CD8-positive, alpha-beta memory T cell (primary cell): ENCODE measurements at regions not wholly inside any gene's neighbourhood (a gene's known extent, or its start where the extent isn't known, plus 50 kb on each side); places are given as distances from the start of the nearest gene placed in this dataset.

ENCODE experiments used
- CTCF ChIA-PET: fragments of 350-600 bp; sonication (Branson Sonifier 250); formaldehyde crosslinking; loops from one replicate; lab custom pipeline; 2021; ENCODE audit warnings: antibody characterized with exemption; lab: Charles Lee
- POLR2A ChIA-PET: fragments of 350-600 bp; sonication (Branson Sonifier 250); formaldehyde crosslinking; loops from one replicate; lab custom pipeline; 2021; ENCODE audit warnings: antibody characterized with exemption; lab: Charles Lee
- DNase-seq, 5 donors: peaks; one replicate each; pipeline versions ENCODE4 v3.0.0 to v3.0.0-alpha.2; 2020 to 2022; ENCODE audit warnings: mixed read lengths in 1 of 5
- H3K27ac ChIP-seq: one replicate; pipeline ENCODE4 v1.7.0; 2013; ENCODE audit warnings: low read depth, mild to moderate bottlenecking, low read length, moderate library complexity
- H3K27me3 ChIP-seq: 2 replicates; pipeline ENCODE4 v1.7.0; 2013; ENCODE audit warnings: low read length, mild to moderate bottlenecking; ENCODE audit not compliant: insufficient read depth, poor library complexity, severe bottlenecking
- H3K36me3 ChIP-seq: 2 replicates; pipeline ENCODE4 v1.7.0; 2013; ENCODE audit warnings: mild to moderate bottlenecking, low read length, moderate library complexity; ENCODE audit not compliant: insufficient read depth
- H3K4me1 ChIP-seq: 2 replicates; pipeline ENCODE4 v1.7.0; 2013; ENCODE audit warnings: mild to moderate bottlenecking, low read length, moderate library complexity; ENCODE audit not compliant: insufficient read depth
- H3K4me3 ChIP-seq: 2 replicates; pipeline ENCODE4 v1.7.0; 2013; ENCODE audit warnings: mild to moderate bottlenecking, low read length
- H3K9me3 ChIP-seq: 2 replicates; pipeline ENCODE4 v1.7.0; 2013; ENCODE audit warnings: mild to moderate bottlenecking, low read length
- H3K27ac Mint-ChIP-seq, 8 donors: one replicate each; pipeline ENCODE4 v1.8.0; 2020 to 2021; ENCODE audit warnings: mixed read lengths in 8 of 8, mild to moderate bottlenecking in 6 of 8, inconsistent platforms in 3 of 8, moderate library complexity in 3 of 8
- H3K27me3 Mint-ChIP-seq, 2 donors: one replicate each; pipeline ENCODE4 v1.8.0; 2020 to 2021; ENCODE audit warnings: mixed read lengths in 2 of 2, mild to moderate bottlenecking in 1 of 2, moderate library complexity in 1 of 2
- H3K36me3 Mint-ChIP-seq, 3 donors: one replicate each; pipeline ENCODE4 v1.8.0; 2020 to 2021; ENCODE audit warnings: mixed read lengths in 3 of 3, inconsistent platforms in 1 of 3, mild to moderate bottlenecking in 1 of 3
- H3K4me1 Mint-ChIP-seq, 3 donors: one replicate each; pipeline ENCODE4 v1.8.0; 2020 to 2021; ENCODE audit warnings: mixed read lengths in 3 of 3, inconsistent platforms in 1 of 3, mild to moderate bottlenecking in 1 of 3
- H3K4me3 Mint-ChIP-seq, 7 donors: one replicate each; pipeline ENCODE4 v1.8.0; 2020 to 2021; ENCODE audit warnings: mixed read lengths in 7 of 7, mild to moderate bottlenecking in 6 of 7, moderate library complexity in 4 of 7, inconsistent platforms in 2 of 7
- H3K9me3 Mint-ChIP-seq, 5 donors: one replicate each; pipeline ENCODE4 v1.8.0; 2020 to 2022; ENCODE audit warnings: mixed read lengths in 5 of 5, mild to moderate bottlenecking in 3 of 5, moderate library complexity in 2 of 5, inconsistent platforms in 1 of 5

GRCh38 chr5:125321654-125322053, 575.2 kb upstream of the ZNF608 start:
- peak overlapping the region in 1 of 8 donors; percentile 62 for H3K27ac Mint-ChIP-seq
- ChIA-PET CTCF (no interaction called here), POLR2A (no interaction called here)
- H3K27me3 ChIP-seq: no peaks in the 10 kb centered on the region
- no peaks in the 10 kb centered on the region for H3K27me3 Mint-ChIP-seq
- no peak for DNase-seq
- no peaks in the 10 kb centered on the region for H3K4me1 Mint-ChIP-seq
- H3K4me3 ChIP-seq: no peak overlapping the region
- no peaks in the 10 kb centered on the region for H3K4me1 ChIP-seq
- H3K4me3 Mint-ChIP-seq: no peak overlapping the region
- H3K9me3 Mint-ChIP-seq: peaks cover 0 to 16% (median 3%) of the 10 kb centered on the region in 5 donors
- no peaks in the 10 kb centered on the region for H3K36me3 Mint-ChIP-seq
- H3K36me3 ChIP-seq: no peaks in the 10 kb centered on the region
- no peak overlapping the region for H3K27ac ChIP-seq
- H3K9me3 ChIP-seq: no peaks in the 10 kb centered on the region

DNA sequence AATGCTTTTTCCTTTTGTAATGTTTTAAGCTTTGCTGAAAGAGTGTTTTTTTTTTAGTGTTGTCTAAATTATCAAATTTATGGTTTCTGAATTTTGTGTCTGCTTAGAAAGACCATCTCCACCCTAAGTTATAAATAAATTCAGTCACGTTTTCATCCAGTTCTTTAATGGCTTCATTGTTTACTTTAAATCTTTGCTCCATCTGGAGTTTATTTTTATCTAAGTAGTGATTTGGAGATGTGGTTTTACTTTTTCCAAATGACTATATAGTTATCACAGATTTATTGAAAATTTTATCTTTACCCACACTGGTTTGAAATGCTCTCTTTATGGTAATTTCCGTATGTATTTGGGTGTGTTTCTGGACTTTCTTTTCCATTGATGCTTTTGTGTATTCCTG, 577.2 kb upstream of the ZNF608 start:
- H3K36me3 Mint-ChIP-seq: no peaks in the 10 kb centered on the region
- Histone ChIP-seq H3K36me3 (no peaks in the 10 kb centered on the region), H3K4me3 (no peak overlapping the region), H3K9me3 (no peaks in the 10 kb centered on the region), H3K4me1 (no peaks in the 10 kb centered on the region), H3K27me3 (no peaks in the 10 kb centered on the region), H3K27ac (no peak overlapping the region)
- no peaks in the 10 kb centered on the region for H3K4me1 Mint-ChIP-seq
- no peak overlapping the region for H3K27ac Mint-ChIP-seq
- no peaks in the 10 kb centered on the region for H3K27me3 Mint-ChIP-seq
- peaks cover 0 to 25% (median 5%) of the 10 kb centered on the region in 5 donors for H3K9me3 Mint-ChIP-seq
- CTCF ChIA-PET: no interaction called here
- POLR2A ChIA-PET: no interaction called here
- no peak overlapping the region for H3K4me3 Mint-ChIP-seq
- DNase-seq: no peak

DNA sequence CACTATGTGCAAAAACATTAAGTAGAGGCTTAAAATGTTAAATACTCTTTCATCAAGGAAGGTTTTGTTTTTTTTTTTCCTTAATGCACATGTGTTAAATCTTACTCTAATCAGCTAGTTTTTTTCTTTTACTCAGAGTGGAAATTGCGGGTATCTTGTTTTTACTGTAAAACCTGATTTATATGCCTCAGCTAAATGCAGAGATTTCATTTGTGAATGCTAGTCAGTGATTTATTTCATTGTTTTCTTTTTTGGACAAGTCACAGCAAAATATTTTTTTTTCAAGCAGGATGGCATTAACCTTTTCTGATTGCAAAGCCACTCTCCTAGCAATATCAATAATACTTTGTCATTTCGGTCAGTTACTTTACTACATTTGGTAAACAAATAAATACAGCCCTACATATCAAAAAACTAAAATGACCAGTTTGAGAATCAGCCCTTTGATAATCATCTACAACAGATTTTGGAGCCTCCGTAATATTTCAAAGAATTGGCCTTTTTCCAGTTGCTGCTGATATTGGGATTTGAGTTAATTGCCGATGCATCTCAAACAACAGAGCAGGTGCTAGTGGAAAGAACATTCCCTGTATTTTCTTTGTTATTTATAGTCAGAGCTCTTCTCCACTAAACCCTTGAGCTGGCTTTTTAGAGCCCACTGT, 579.2 kb upstream of the ZNF608 start:
- H3K4me1 Mint-ChIP-seq: no peaks in the 10 kb centered on the region
- no peak overlapping the region for H3K4me3 Mint-ChIP-seq
- H3K36me3 ChIP-seq: no peaks in the 10 kb centered on the region
- H3K27ac Mint-ChIP-seq: no peak overlapping the region
- no peaks in the 10 kb centered on the region for H3K36me3 Mint-ChIP-seq
- peaks cover 0 to 21% (median 6%) of the 10 kb centered on the region in 5 donors for H3K9me3 Mint-ChIP-seq
- H3K9me3 ChIP-seq: no peaks in the 10 kb centered on the region
- ChIA-PET CTCF (no interaction called here), POLR2A (no interaction called here)
- H3K4me1 ChIP-seq: no peaks in the 10 kb centered on the region
- no peak overlapping the region for H3K27ac ChIP-seq
- no peak overlapping the region for H3K4me3 ChIP-seq
- no peaks in the 10 kb centered on the region for H3K27me3 ChIP-seq
- no peaks in the 10 kb centered on the region for H3K27me3 Mint-ChIP-seq
- DNase-seq: no peak

DNA sequence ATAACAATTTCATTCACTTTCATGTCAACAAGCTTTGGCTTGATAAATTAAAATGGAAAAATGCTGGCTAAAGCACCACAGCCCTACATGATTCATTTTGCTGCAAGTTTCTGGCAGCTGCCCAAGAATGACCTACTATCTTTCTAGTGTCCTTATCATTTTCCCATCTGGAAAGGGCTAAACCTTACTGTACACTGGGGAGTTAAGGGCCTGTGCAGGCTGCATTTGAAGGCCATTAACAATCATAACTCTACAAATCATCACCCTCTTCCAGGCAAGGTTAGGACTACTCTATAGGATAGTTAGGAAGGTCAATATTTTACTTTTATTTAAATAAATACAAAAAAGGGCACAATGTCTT, 579.7 kb upstream of the ZNF608 start:
- Histone ChIP-seq H3K4me1 (no peaks in the 10 kb centered on the region), H3K27ac (no peak overlapping the region), H3K36me3 (no peaks in the 10 kb centered on the region), H3K4me3 (no peak overlapping the region), H3K27me3 (no peaks in the 10 kb centered on the region), H3K9me3 (no peaks in the 10 kb centered on the region)
- peaks cover 0 to 22% (median 6%) of the 10 kb centered on the region in 5 donors for H3K9me3 Mint-ChIP-seq
- no peaks in the 10 kb centered on the region for H3K27me3 Mint-ChIP-seq
- no peaks in the 10 kb centered on the region for H3K36me3 Mint-ChIP-seq
- H3K27ac Mint-ChIP-seq: no peak overlapping the region
- no peaks in the 10 kb centered on the region for H3K4me1 Mint-ChIP-seq
- ChIA-PET POLR2A (no interaction called here), CTCF (no interaction called here)
- H3K4me3 Mint-ChIP-seq: no peak overlapping the region
- DNase-seq: no peak

DNA sequence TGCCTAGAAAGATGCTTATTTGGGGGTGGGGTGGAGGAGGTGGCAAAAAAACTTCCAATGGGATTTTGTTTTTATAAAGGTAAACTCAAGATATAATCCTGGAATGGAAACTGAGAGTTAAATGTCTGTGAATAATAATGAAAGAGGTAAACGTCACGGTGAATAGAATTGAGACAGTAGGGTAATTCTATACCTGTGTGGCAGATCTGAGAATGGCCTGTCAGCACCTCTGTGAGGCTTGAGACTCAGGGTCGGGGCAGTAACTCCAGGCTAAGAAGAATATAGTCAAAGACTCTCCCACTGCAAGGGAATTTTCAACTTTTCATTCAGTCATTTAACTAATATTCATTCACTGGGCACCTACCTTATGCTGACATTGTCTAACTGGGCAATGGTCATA, 581.2 kb upstream of the ZNF608 start:
- Histone ChIP-seq H3K4me1 (no peaks in the 10 kb centered on the region), H3K4me3 (no peak overlapping the region), H3K27me3 (no peaks in the 10 kb centered on the region), H3K36me3 (no peaks in the 10 kb centered on the region), H3K9me3 (no peaks in the 10 kb centered on the region), H3K27ac (no peak overlapping the region)
- Mint-ChIP-seq H3K36me3 (no peaks in the 10 kb centered on the region), H3K27me3 (no peaks in the 10 kb centered on the region), H3K27ac (no peak overlapping the region), H3K9me3 (peaks cover 0 to 22% (median 3%) of the 10 kb centered on the region in 5 donors), H3K4me1 (no peaks in the 10 kb centered on the region), H3K4me3 (no peak overlapping the region)
- ChIA-PET CTCF (no interaction called here), POLR2A (no interaction called here)
- no peak for DNase-seq

DNA sequence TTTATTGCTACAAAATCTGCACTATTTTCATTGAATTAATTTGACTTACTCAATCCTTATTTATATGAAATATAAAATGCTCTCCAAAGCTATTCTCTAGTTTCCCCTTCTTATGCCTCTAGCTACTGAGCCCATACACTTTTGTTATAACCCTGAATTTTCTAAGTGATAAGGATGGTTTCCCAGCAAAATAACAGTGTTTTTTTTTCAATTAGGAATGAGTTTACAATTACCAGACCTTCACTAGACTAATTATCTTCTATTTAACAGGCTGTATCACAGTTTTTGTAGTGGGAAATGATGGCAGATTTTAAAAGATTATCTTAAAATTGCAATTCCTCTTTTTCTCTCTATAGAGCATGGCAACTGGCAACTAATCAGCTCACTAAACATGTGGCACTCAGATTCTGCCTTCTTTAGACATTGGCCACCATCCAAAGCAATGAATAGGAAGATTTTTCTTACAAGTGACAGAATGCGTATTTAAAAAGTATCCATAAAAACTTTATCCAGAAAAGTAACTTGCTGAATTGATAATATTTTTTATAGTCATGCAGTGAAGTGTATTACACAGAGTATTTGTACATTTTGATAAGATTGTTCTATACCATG, 585.7 kb upstream of the ZNF608 start:
- peaks cover 0 to 30% (median 3%) of the 10 kb centered on the region in 5 donors for H3K9me3 Mint-ChIP-seq
- CTCF ChIA-PET: no interaction called here
- no peaks in the 10 kb centered on the region for H3K27me3 Mint-ChIP-seq
- POLR2A ChIA-PET: no interaction called here
- H3K27me3 ChIP-seq: no peaks in the 10 kb centered on the region
- DNase-seq: no peak
- H3K9me3 ChIP-seq: no peaks in the 10 kb centered on the region
- H3K27ac Mint-ChIP-seq: no peak overlapping the region
- no peak overlapping the region for H3K4me3 Mint-ChIP-seq
- no peaks in the 10 kb centered on the region for H3K4me1 ChIP-seq
- H3K36me3 Mint-ChIP-seq: no peaks in the 10 kb centered on the region
- H3K4me1 Mint-ChIP-seq: no peaks in the 10 kb centered on the region
- no peak overlapping the region for H3K4me3 ChIP-seq
- H3K27ac ChIP-seq: no peak overlapping the region
- no peaks in the 10 kb centered on the region for H3K36me3 ChIP-seq

GRCh38 chr5:125333416-125333815, 587.0 kb upstream of the ZNF608 start:
- H3K27ac ChIP-seq: no peak overlapping the region
- H3K27me3 ChIP-seq: no peaks in the 10 kb centered on the region
- CTCF ChIA-PET: no interaction called here
- no peak for DNase-seq
- Mint-ChIP-seq H3K9me3 (peaks cover 0 to 24% (median 2%) of the 10 kb centered on the region in 5 donors), H3K36me3 (no peaks in the 10 kb centered on the region), H3K4me3 (no peak overlapping the region), H3K4me1 (no peaks in the 10 kb centered on the region), H3K27ac (no peak overlapping the region), H3K27me3 (no peaks in the 10 kb centered on the region)
- no peaks in the 10 kb centered on the region for H3K4me1 ChIP-seq
- H3K9me3 ChIP-seq: no peaks in the 10 kb centered on the region
- no peaks in the 10 kb centered on the region for H3K36me3 ChIP-seq
- H3K4me3 ChIP-seq: no peak overlapping the region
- POLR2A ChIA-PET: no interaction called here

DNA sequence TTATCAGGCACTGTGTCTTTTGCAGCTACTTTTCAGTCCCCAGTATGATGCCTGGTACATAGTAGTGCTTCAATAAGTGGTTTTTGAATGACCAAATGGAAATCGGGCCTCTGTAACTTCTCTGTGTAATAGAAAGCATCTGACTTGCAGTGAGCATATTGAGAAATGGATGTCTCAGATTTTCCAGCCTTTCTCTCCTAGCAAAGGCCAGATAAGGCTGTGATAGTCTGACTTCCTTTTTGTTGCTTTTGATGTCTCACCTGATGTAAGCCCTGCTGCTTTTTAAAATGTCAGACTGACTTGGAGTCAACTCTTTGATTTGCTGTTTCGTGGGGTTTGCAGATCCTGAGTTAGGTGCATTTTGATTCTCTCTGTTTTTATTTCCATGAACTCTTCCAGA, 590.0 kb upstream of the ZNF608 start:
- no peaks in the 10 kb centered on the region for H3K27me3 Mint-ChIP-seq
- Histone ChIP-seq H3K9me3 (no peaks in the 10 kb centered on the region), H3K27me3 (no peaks in the 10 kb centered on the region), H3K27ac (no peak overlapping the region), H3K4me1 (no peaks in the 10 kb centered on the region), H3K4me3 (no peak overlapping the region), H3K36me3 (no peaks in the 10 kb centered on the region)
- no peaks in the 10 kb centered on the region for H3K36me3 Mint-ChIP-seq
- no peak overlapping the region for H3K27ac Mint-ChIP-seq
- peaks cover 0 to 12% (median 2%) of the 10 kb centered on the region in 5 donors for H3K9me3 Mint-ChIP-seq
- POLR2A ChIA-PET: no interaction called here
- no peaks in the 10 kb centered on the region for H3K4me1 Mint-ChIP-seq
- no peak overlapping the region for H3K4me3 Mint-ChIP-seq
- no peak for DNase-seq
- CTCF ChIA-PET: no interaction called here
